Endothelial cell of umbilical vein (primary cell): ENCODE measurements at regions not wholly inside any gene's neighbourhood (a gene's known extent, or its start where the extent isn't known, plus 50 kb on each side); places are given as distances from the start of the nearest gene placed in this dataset.

ENCODE experiments used
- BruUV-seq: library from RNA; stranded (reverse); fragments of 400-500 nt; replicated peaks from 2 replicates; lab custom pipeline; 2021; lab: Mats Ljungman, UMichigan
- CTCF ChIA-PET: fragments of 300-600, 350-600 bp; sonication (Branson Sonifier 250); formaldehyde crosslinking; loops from one replicate; lab custom pipeline; 2021; ENCODE audit warnings: antibody characterized with exemption, inconsistent platforms; lab: Charles Lee
- POLR2A ChIA-PET: fragments of 300-600, 350-600 bp; sonication (Branson Sonifier 250); formaldehyde crosslinking; loops from one replicate; lab custom pipeline; 2021; ENCODE audit warnings: antibody characterized with exemption, inconsistent platforms; lab: Charles Lee
- DNase-seq: peaks from one replicate; pipeline ENCODE4 v3.0.0-alpha.2; 2011; ENCODE audit warnings: low read depth, low spot score
- FAIRE-seq: peaks from 2 replicates; lab custom pipeline; 2011; peaks lifted over from hg19 to GRCh38; lab: Jason Lieb, UNC
- H2AFZ ChIP-seq: 2 replicates; pipeline ENCODE4 v1.6.0; 2012; ENCODE audit warnings: low read depth, low read length, control low read depth, inconsistent platforms
- H3K27ac ChIP-seq: 2 replicates; pipeline ENCODE4 v1.5.1; 2011; ENCODE audit warnings: low read depth, mild to moderate bottlenecking, control low read depth, low read length, moderate library complexity; ENCODE audit not compliant: insufficient read depth
- H3K27me3 ChIP-seq, 2 experiments: 2 replicates each; pipeline versions ENCODE4 v1.6.0 to v1.6.1; 2011; ENCODE audit warnings: low read length in 2 of 2, mixed read lengths in 1 of 2; ENCODE audit not compliant: control insufficient read depth in 2 of 2, insufficient read depth in 2 of 2
- H3K36me3 ChIP-seq, 2 experiments: 2 replicates in 1 of 2; 3 replicates in 1 of 2; pipeline ENCODE4 v1.5.1; 2011; ENCODE audit warnings: low read length in 2 of 2, mild to moderate bottlenecking in 1 of 2, moderate library complexity in 1 of 2; ENCODE audit not compliant: control insufficient read depth in 2 of 2, insufficient read depth in 2 of 2; ENCODE audit errors: extremely low read depth in 1 of 2
- H3K4me1 ChIP-seq: 3 replicates; pipeline ENCODE4 v1.5.1; 2011; ENCODE audit warnings: mild to moderate bottlenecking, low read length; ENCODE audit not compliant: control insufficient read depth, insufficient read depth; ENCODE audit errors: extremely low read depth
- H3K4me2 ChIP-seq: 2 replicates; pipeline ENCODE4 v1.6.1; 2011; ENCODE audit warnings: low read length, control low read depth, mixed read lengths; ENCODE audit not compliant: insufficient read depth
- H3K4me3 ChIP-seq, 3 experiments: fragments of 200-600 bp in 1 of 3; sonication (generic), shearing (Covaris generic) in 1 of 3; replicated peaks in 1 of 3; 2 replicates each; pipeline ENCODE4 v1.5.1; 2011 to 2016; ENCODE audit warnings: control low read depth in 3 of 3, low read length in 3 of 3, mild to moderate bottlenecking in 2 of 3, inconsistent platforms in 1 of 3, low read depth in 1 of 3, moderate library complexity in 1 of 3; ENCODE audit not compliant: insufficient read depth in 1 of 3
- H3K79me2 ChIP-seq: 2 replicates; pipeline ENCODE4 v1.6.0; 2012; ENCODE audit warnings: low read length, inconsistent platforms; ENCODE audit not compliant: control insufficient read depth, insufficient read depth
- H3K9ac ChIP-seq: replicated peaks from 2 replicates; pipeline ENCODE3; 2011; ENCODE audit warnings: low read length, control low read depth; ENCODE audit not compliant: insufficient read depth; ENCODE audit errors: extremely low read depth
- H3K9me1 ChIP-seq: replicated peaks from 3 replicates; pipeline ENCODE4 v1.6.0; 2011; ENCODE audit warnings: mild to moderate bottlenecking, low read length; ENCODE audit not compliant: control insufficient read depth, insufficient read depth; ENCODE audit errors: extremely low read depth
- H3K9me3 ChIP-seq: replicated peaks from 2 replicates; pipeline ENCODE4 v1.5.1; 2012; ENCODE audit warnings: low read length, inconsistent platforms; ENCODE audit not compliant: control insufficient read depth, insufficient read depth
- H4K20me1 ChIP-seq: replicated peaks from 2 replicates; pipeline ENCODE3; 2011; ENCODE audit warnings: mild to moderate bottlenecking, low read length; ENCODE audit not compliant: control insufficient read depth, insufficient read depth; ENCODE audit errors: extremely low read depth
- FOS ChIP-seq: IDR thresholded peaks from 2 replicates; pipeline ENCODE4 v1.6.1; 2011; ENCODE audit warnings: mild to moderate bottlenecking, low read length, moderate library complexity, borderline replicate concordance; ENCODE audit not compliant: insufficient read depth
- JUN ChIP-seq: IDR thresholded peaks from 2 replicates; pipeline ENCODE4 v1.6.1; 2011; ENCODE audit warnings: borderline replicate concordance, low read depth; ENCODE audit not compliant: insufficient read length, insufficient read depth
- POLR2A ChIP-seq: IDR thresholded peaks from 2 replicates; pipeline ENCODE4 v1.6.1; 2012; ENCODE audit warnings: low read depth, mild to moderate bottlenecking, control low read depth, low read length
- POLR2AphosphoS5 ChIP-seq: IDR thresholded peaks from 2 replicates; pipeline ENCODE4 v1.6.1; 2012; ENCODE audit warnings: low read depth, mild to moderate bottlenecking, control low read depth, low read length, moderate library complexity; ENCODE audit not compliant: insufficient read depth
- dilution Hi-C: fragments of 300-500 bp; cut with MboI; formaldehyde crosslinking; loops from one replicate; pipeline ENCODE4 v1.15.0; 2019; ENCODE audit warnings: low sequenced_read_pairs; ENCODE audit not compliant: extremely low pct_ligation_motif_present
- intact Hi-C: fragments of 100-400 bp; cut with micrococcal nuclease; formaldehyde crosslinking; loops from one replicate; pipeline ENCODE4 v1.10.0; 2022

DNA sequence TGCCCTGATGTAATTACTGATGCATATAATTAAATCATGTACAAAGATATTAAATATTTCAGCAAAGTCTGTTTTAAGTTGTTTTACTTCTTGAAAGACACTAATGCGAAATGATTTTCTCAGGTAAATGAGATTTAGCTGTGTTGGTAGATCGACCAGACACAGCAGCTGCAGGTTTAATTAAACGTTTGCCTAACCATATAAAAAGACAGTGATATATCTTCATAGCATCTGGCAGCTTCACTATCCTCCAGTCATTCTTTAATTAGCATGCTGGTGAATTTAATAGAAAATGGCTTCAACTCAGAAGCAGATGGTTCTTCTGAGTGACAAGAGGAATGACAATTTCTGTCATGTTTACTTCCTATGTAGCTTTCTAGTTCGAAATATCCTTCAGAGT is 69.3 kb downstream of the NHLRC3 start:
- no peaks in the 10 kb centered on the region for H3K4me1 ChIP-seq
- no peaks in the 10 kb centered on the region for H3K36me3 ChIP-seq
- DNase-seq (no peak), FAIRE-seq (no peak)
- H3K9me1 ChIP-seq = no peaks in the 10 kb centered on the region
- H3K4me3 ChIP-seq = no peak overlapping the region
- no peak for TF ChIP-seq FOS
- peaks cover 9 to 14% of the 10 kb centered on the region in 2 experiments for H3K27me3 ChIP-seq
- H3K27ac ChIP-seq = no peak overlapping the region
- no peak overlapping the region for H3K4me2 ChIP-seq
- H3K79me2 ChIP-seq = no peaks in the 10 kb centered on the region
- no peaks in the 10 kb centered on the region for H3K9me3 ChIP-seq
- dilution Hi-C loops (no loop called here), intact Hi-C loops (no loop called here)
- BruUV-seq = no TSS peak
- no peak overlapping the region for H2AFZ ChIP-seq
- no peaks in the 10 kb centered on the region for H4K20me1 ChIP-seq
- H3K9ac ChIP-seq = no peak overlapping the region
- CTCF ChIA-PET = no interaction called here
- POLR2A ChIA-PET = no interaction called here

DNA sequence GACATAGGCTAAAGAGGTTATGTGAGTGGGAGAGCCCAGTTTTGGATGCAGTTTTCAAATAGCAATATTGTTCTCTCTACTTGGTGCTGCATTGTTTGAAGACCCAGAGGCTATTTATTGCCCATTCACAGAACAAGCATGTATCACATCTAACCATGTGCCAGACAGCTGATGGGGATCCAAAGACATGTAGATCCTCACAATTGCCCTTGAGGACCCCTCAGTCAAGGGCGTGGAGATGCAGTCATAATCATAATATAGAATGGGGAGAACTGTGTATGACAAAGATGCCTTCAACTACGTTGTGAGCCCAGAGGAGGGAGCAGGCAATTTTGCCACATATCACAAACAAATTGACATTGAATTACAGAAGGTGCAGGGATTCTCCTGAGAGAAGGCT is 70.5 kb downstream of the NHLRC3 start:
- Histone ChIP-seq H4K20me1 (no peaks in the 10 kb centered on the region), H3K79me2 (no peaks in the 10 kb centered on the region), H3K27me3 (peaks cover 11 to 14% of the 10 kb centered on the region in 2 experiments), H3K36me3 (no peaks in the 10 kb centered on the region), H3K9me1 (no peaks in the 10 kb centered on the region), H3K4me3 (no peak overlapping the region), H2AFZ (no peak overlapping the region), H3K27ac (no peak overlapping the region), H3K4me1 (no peaks in the 10 kb centered on the region), H3K9ac (no peak overlapping the region), H3K4me2 (no peak overlapping the region), H3K9me3 (no peaks in the 10 kb centered on the region)
- FAIRE-seq (no peak), DNase-seq (no peak)
- no TSS peak for BruUV-seq
- no peak for TF ChIP-seq POLR2AphosphoS5
- no peak for TF ChIP-seq POLR2A
- TF ChIP-seq JUN = no peak
- dilution Hi-C loops (no loop called here), intact Hi-C loops (no loop called here)
- ChIA-PET CTCF (no interaction called here), POLR2A (no interaction called here)
